ENCODE measurements at regions not wholly inside any gene's neighbourhood (a gene's known extent, or its start where the extent isn't known, plus 50 kb on each side); places are given as distances from the start of the nearest gene placed in this dataset.
A peak's percentile ranks its signal among the peaks of the same experiment; 100 is the strongest.
"Not testable (repeated sequence)": the region's sequence is repeated elsewhere in the genome, so short reads cannot be mapped to it uniquely, and the experiment has no call there.

GRCh38 chr10:70991140-70992124 is 103.1 kb upstream of the PCBD1 start:
- peak; percentile 39 for DNase-seq

- peak; percentile 39 for DNase-seq
Measured at GRCh38 chr10:70992436-70992835, 104.1 kb upstream of the PCBD1 start.

- DNase-seq = peak; percentile 39
Measured at GRCh38 chr10:70993051-70993450, 104.7 kb upstream of the PCBD1 start.

- DNase-seq = peak; percentile 34
Measured at GRCh38 chr10:70996549-70996948, 108.2 kb upstream of the PCBD1 start.

GRCh38 chr10:70997236-70997635 is 108.9 kb upstream of the PCBD1 start:
- no peak for DNase-seq

- DNase-seq = no peak
Measured at GRCh38 chr10:70998086-70998485, 109.7 kb upstream of the PCBD1 start.

- no peak for DNase-seq
Measured at GRCh38 chr10:71001470-71001869, 113.1 kb upstream of the PCBD1 start.

GRCh38 chr10:71004176-71005075 is 116.1 kb upstream of the PCBD1 start:
- no peak for DNase-seq

GRCh38 chr10:71005337-71006305 is 117.3 kb upstream of the PCBD1 start:
- DNase-seq = no peak

GRCh38 chr10:71006506-71006905 is 118.1 kb upstream of the PCBD1 start:
- DNase-seq = no peak

- DNase-seq = no peak
Measured at GRCh38 chr10:71007516-71007915, 119.2 kb upstream of the PCBD1 start.

GRCh38 chr10:71008150-71008549 is 119.8 kb upstream of the PCBD1 start:
- DNase-seq = no peak

GRCh38 chr10:71009126-71009525 is 120.8 kb upstream of the PCBD1 start:
- DNase-seq = no peak

GRCh38 chr10:71010730-71011129 is 122.4 kb upstream of the PCBD1 start:
- DNase-seq = no peak

GRCh38 chr10:71011141-71011540 is 122.8 kb upstream of the PCBD1 start:
- DNase-seq = no peak

- no peak for DNase-seq
Measured at GRCh38 chr10:71014021-71014805, 125.8 kb upstream of the PCBD1 start.

GRCh38 chr10:71015674-71016073 is 127.3 kb upstream of the PCBD1 start:
- no peak for DNase-seq

- not testable (repeated sequence) for DNase-seq
Measured at GRCh38 chr10:71020061-71020460, 131.7 kb upstream of the PCBD1 start.

- DNase-seq = no peak
Measured at GRCh38 chr10:71021402-71021801, 133.0 kb upstream of the PCBD1 start.

- no peak for DNase-seq
Measured at GRCh38 chr10:71023704-71024283, 135.4 kb upstream of the PCBD1 start.

GRCh38 chr10:71024490-71024889 is 136.1 kb upstream of the PCBD1 start:
- DNase-seq = no peak

All from activated effector memory CD4-positive, alpha-beta T cell treated with anti-CD3 and anti-CD28 coated beads, Interleukin-2, amount 50 U/mL, for 16 hours (primary cell).